ENCODE measurements at regions not wholly inside any gene's neighbourhood (a gene's known extent, or its start where the extent isn't known, plus 50 kb on each side); places are given as distances from the start of the nearest gene placed in this dataset.

- peak overlapping the region; percentile 13 to 81 for H3K27ac Mint-ChIP-seq
- no peaks in the 10 kb centered on the region for H3K36me3 Mint-ChIP-seq
- ATAC-seq (no peak), DNase-seq (ENCODE audit: low spot score) (no peak)
- peaks cover 45 to 51% of the 10 kb centered on the region in 2 donors for H3K4me1 Mint-ChIP-seq (ENCODE audit: low read depth in 2 of 2)
- H3K27me3 Mint-ChIP-seq = no peaks in the 10 kb centered on the region
- H3K4me3 Mint-ChIP-seq = peak overlapping the region; percentile 30
- no peaks in the 10 kb centered on the region for H3K9me3 Mint-ChIP-seq
Measured at GRCh38 chr14:89540009-89540829, 123.2 kb upstream of the FOXN3 start.

GRCh38 chr14:89537911-89538310 lies 120.9 kb upstream of the FOXN3 start:
- Mint-ChIP-seq H3K9me3 (no peaks in the 10 kb centered on the region), H3K4me1 (ENCODE audit: low read depth in 2 of 2) (peaks cover 29 to 42% of the 10 kb centered on the region in 2 donors), H3K27ac (no peak overlapping the region), H3K27me3 (no peaks in the 10 kb centered on the region), H3K4me3 (no peak overlapping the region), H3K36me3 (no peaks in the 10 kb centered on the region)
- ATAC-seq (no peak), DNase-seq (ENCODE audit: low spot score) (no peak)

- H3K27ac Mint-ChIP-seq = peak overlapping the region in 1 of 2 donors; percentile 3
- DNase-seq (ENCODE audit: low spot score) = no peak
- no peak overlapping the region for H3K4me3 Mint-ChIP-seq
- H3K27me3 Mint-ChIP-seq = no peaks in the 10 kb centered on the region
- ATAC-seq = no peak
- H3K4me1 Mint-ChIP-seq (ENCODE audit: low read depth in 2 of 2) = peaks cover 16 to 29% of the 10 kb centered on the region in 2 donors
- H3K36me3 Mint-ChIP-seq = no peaks in the 10 kb centered on the region
- no peaks in the 10 kb centered on the region for H3K9me3 Mint-ChIP-seq
Measured at GRCh38 chr14:89534902-89535685, 118.1 kb upstream of the FOXN3 start.

- Mint-ChIP-seq H3K36me3 (no peaks in the 10 kb centered on the region), H3K4me1 (ENCODE audit: low read depth in 2 of 2) (peaks cover 8 to 21% of the 10 kb centered on the region in 2 donors), H3K4me3 (no peak overlapping the region), H3K27me3 (no peaks in the 10 kb centered on the region), H3K9me3 (no peaks in the 10 kb centered on the region), H3K27ac (no peak overlapping the region)
- no peak for ATAC-seq
- no peak for DNase-seq (ENCODE audit: low spot score)
Measured at GRCh38 chr14:89533766-89534165, 116.7 kb upstream of the FOXN3 start.

- Mint-ChIP-seq H3K27ac (peak overlapping the region in 1 of 2 donors; percentile 20), H3K4me1 (ENCODE audit: low read depth in 2 of 2) (peaks cover 8 to 21% of the 10 kb centered on the region in 2 donors), H3K27me3 (no peaks in the 10 kb centered on the region), H3K36me3 (peaks cover 2% of the 10 kb centered on the region), H3K4me3 (no peak overlapping the region), H3K9me3 (peaks cover under 1% of the 10 kb centered on the region)
- DNase-seq (ENCODE audit: low spot score) = no peak
- ATAC-seq = no peak
Measured at GRCh38 chr14:89533136-89533535, 116.1 kb upstream of the FOXN3 start.

- Mint-ChIP-seq H3K27me3 (no peaks in the 10 kb centered on the region), H3K27ac (peak overlapping the region in 1 of 2 donors; percentile 85), H3K9me3 (peaks cover 2% of the 10 kb centered on the region), H3K4me1 (ENCODE audit: low read depth in 2 of 2) (peaks cover 8 to 20% of the 10 kb centered on the region in 2 donors), H3K4me3 (no peak overlapping the region), H3K36me3 (peaks cover 5% of the 10 kb centered on the region)
- DNase-seq (ENCODE audit: low spot score) (no peak), ATAC-seq (no peak)
Measured at GRCh38 chr14:89531661-89532335, 114.8 kb upstream of the FOXN3 start.

- Mint-ChIP-seq H3K9me3 (peaks cover 5% of the 10 kb centered on the region), H3K27me3 (no peaks in the 10 kb centered on the region), H3K4me1 (ENCODE audit: low read depth in 2 of 2) (peaks cover 15 to 18% of the 10 kb centered on the region in 2 donors), H3K27ac (peak overlapping the region; percentile 2 to 71), H3K36me3 (peaks cover 20% of the 10 kb centered on the region), H3K4me3 (no peak overlapping the region)
- ATAC-seq (no peak), DNase-seq (ENCODE audit: low spot score) (no peak)
Measured at GRCh38 chr14:89524990-89525667, 108.1 kb upstream of the FOXN3 start.

- H3K4me3 Mint-ChIP-seq = no peak overlapping the region
Measured at GRCh38 chr14:89524412-89524811, 107.4 kb upstream of the FOXN3 start.

GRCh38 chr14:89521988-89522387 lies 105.0 kb upstream of the FOXN3 start:
- ATAC-seq = no peak
- Mint-ChIP-seq H3K36me3 (peaks cover 15% of the 10 kb centered on the region), H3K9me3 (peaks cover 3% of the 10 kb centered on the region), H3K4me3 (no peak overlapping the region), H3K27ac (no peak overlapping the region), H3K4me1 (ENCODE audit: low read depth in 2 of 2) (peaks cover 34% of the 10 kb centered on the region in 2 donors), H3K27me3 (no peaks in the 10 kb centered on the region)
- DNase-seq (ENCODE audit: low spot score) = no peak

More at GRCh38 chr14:89524412-89524811, 107.4 kb upstream of the FOXN3 start:
- peaks cover 20% of the 10 kb centered on the region for H3K36me3 Mint-ChIP-seq
- H3K27ac Mint-ChIP-seq = peak overlapping the region in 1 of 2 donors; percentile 71
- no peaks in the 10 kb centered on the region for H3K27me3 Mint-ChIP-seq
- ATAC-seq (no peak), DNase-seq (ENCODE audit: low spot score) (no peak)
- H3K4me1 Mint-ChIP-seq (ENCODE audit: low read depth in 2 of 2) = peaks cover 17 to 21% of the 10 kb centered on the region in 2 donors
- H3K9me3 Mint-ChIP-seq = peaks cover 5% of the 10 kb centered on the region

- Mint-ChIP-seq H3K36me3 (peaks cover 15% of the 10 kb centered on the region), H3K4me3 (no peak overlapping the region), H3K27ac (peak overlapping the region in 1 of 2 donors; percentile 22), H3K4me1 (ENCODE audit: low read depth in 2 of 2) (peaks cover 26 to 37% of the 10 kb centered on the region in 2 donors), H3K9me3 (peaks cover 3% of the 10 kb centered on the region), H3K27me3 (no peaks in the 10 kb centered on the region)
- ATAC-seq (no peak), DNase-seq (ENCODE audit: low spot score) (no peak)
Measured at GRCh38 chr14:89519040-89519439, 102.0 kb upstream of the FOXN3 start.

GRCh38 chr14:89516173-89516572 lies 99.1 kb upstream of the FOXN3 start:
- Mint-ChIP-seq H3K27ac (no peak overlapping the region), H3K4me1 (ENCODE audit: low read depth in 2 of 2) (peaks cover 44 to 49% of the 10 kb centered on the region in 2 donors), H3K36me3 (peaks cover 9% of the 10 kb centered on the region)

GRCh38 chr14:89514601-89515000 lies 97.6 kb upstream of the FOXN3 start:
- Mint-ChIP-seq H3K36me3 (no peaks in the 10 kb centered on the region), H3K27me3 (no peaks in the 10 kb centered on the region), H3K27ac (no peak overlapping the region), H3K4me1 (ENCODE audit: low read depth in 2 of 2) (peaks cover 60 to 61% of the 10 kb centered on the region in 2 donors), H3K9me3 (no peaks in the 10 kb centered on the region), H3K4me3 (no peak overlapping the region)
- no peak for ATAC-seq
- no peak for DNase-seq (ENCODE audit: low spot score)

More at GRCh38 chr14:89516173-89516572, 99.1 kb upstream of the FOXN3 start:
- Mint-ChIP-seq H3K4me3 (no peak overlapping the region), H3K9me3 (peaks cover 2% of the 10 kb centered on the region), H3K27me3 (no peaks in the 10 kb centered on the region)
- DNase-seq (ENCODE audit: low spot score) = no peak
- no peak for ATAC-seq

GRCh38 chr14:89509891-89510290 lies 92.9 kb upstream of the FOXN3 start:
- Mint-ChIP-seq H3K27ac (peak overlapping the region; percentile 98), H3K27me3 (no peaks in the 10 kb centered on the region), H3K4me1 (ENCODE audit: low read depth in 2 of 2) (peaks cover 67 to 69% of the 10 kb centered on the region in 2 donors), H3K9me3 (no peaks in the 10 kb centered on the region), H3K4me3 (peak overlapping the region; percentile 88), H3K36me3 (no peaks in the 10 kb centered on the region)
- DNase-seq (ENCODE audit: low spot score) (no peak), ATAC-seq (no peak)

Measured in natural killer cell treated with Interleukin-12 subunit alpha and Interleukin-12 subunit beta and Interleukin-15 and Interleukin-18, amount 100 ng/mL, for 72 hours (primary cell).